ENCODE measurements at regions not wholly inside any gene's neighbourhood (a gene's known extent, or its start where the extent isn't known, plus 50 kb on each side); places are given as distances from the start of the nearest gene placed in this dataset.

DNA sequence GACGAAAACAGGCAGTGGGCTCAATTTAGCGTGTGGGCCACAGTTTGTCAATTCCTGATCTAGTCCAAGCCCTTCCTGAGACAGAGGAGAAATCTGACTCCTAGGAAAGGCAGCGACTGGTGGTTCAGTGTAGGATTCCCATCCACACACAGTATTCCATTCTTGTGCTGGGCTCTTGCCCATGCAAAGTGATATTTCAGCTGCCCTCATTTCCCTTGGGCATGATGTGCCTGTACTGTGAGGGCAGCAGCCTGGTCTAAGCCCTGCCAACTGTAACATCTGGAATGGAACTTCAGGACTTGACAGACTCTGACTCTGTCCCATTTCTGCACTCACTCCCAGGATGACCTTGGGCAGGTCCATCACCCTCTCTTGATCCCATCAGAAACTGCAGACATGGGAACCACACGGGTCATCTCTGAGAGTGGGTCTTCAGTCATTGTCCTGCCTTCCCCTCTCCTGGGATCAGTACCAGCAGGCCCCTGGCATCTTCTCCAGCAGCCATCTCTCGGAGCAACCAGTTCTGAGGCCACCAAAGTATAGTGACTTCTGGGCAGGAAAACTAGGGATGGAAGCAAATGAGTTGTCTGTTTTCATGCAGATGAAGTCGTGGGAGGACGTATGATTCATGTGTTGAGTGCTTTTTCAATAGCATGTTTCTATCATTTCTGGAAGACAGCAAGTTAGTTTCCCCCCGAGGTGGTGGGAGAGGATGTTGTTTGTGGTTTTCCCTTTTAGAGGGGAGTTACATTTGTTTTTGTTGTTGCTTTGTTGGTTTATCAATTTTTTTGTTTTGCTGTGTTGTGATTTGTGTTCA is 54.2 kb upstream of the BCL2L14 start:
- no peak for DNase-seq (ENCODE audit: low spot score)

DNA sequence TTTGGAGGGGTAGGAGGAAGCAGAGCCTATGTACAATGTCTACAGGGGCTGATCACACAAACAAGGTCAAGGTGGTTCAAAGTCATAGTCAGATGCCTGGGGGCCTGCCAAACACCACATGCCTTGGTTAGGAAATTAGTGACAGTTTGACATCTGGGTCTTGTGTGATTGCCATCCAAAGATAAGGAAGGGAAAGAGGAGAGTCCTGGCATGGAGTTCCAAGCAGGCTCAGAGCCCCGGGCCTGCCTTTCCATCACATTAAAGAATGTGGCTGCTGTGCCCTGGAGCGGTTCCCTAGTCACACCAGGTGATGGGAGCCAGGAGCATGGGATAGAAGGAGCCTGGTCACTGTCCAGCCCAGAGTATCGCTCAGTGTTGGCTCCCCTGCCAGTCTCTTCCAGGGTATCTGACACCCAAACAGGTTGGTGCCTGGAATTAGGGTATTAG is 53.6 kb upstream of the BCL2L14 start:
- DNase-seq (ENCODE audit: low spot score), result no peak

DNA sequence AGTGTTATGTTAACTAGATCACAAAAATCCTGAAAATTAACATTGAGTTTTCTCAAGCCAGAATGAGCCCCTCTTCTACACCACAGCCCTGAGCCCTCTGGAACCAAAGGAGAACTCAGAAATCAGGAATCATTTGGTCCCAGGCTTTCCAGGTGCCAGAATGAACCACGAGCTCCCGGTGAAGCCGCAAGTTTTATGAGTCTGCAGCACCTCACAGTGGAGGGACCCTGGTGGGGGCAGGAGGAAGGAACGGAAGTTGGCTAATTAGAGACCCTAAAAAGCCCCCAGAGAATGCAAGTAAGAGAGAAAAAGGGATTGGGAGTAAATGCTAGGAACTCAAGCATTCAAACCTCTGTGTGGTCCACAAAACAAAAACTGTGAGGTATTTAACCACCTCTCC is 52.9 kb upstream of the BCL2L14 start:
- no peak for DNase-seq (ENCODE audit: low spot score)

DNA sequence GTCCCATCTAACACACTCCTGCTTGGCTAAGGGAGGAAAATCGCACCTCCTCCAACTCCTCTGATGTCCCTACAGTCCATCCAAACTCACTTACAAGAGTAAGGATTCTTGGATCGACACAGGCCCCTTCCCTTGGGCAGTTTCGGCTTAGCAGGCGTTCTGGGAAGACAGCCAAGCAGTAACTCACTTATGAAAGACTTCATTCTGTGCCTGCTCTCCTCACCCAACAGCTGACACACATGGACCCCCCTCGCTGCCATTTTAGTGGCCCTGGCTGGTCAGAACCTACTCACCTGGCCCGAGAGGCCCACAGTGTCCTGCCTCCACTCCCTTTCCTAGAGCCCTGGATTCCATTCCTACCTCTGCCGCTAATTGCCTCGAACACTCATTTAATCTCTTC is 52.3 kb upstream of the BCL2L14 start:
- DNase-seq (ENCODE audit: low spot score), result no peak

DNA sequence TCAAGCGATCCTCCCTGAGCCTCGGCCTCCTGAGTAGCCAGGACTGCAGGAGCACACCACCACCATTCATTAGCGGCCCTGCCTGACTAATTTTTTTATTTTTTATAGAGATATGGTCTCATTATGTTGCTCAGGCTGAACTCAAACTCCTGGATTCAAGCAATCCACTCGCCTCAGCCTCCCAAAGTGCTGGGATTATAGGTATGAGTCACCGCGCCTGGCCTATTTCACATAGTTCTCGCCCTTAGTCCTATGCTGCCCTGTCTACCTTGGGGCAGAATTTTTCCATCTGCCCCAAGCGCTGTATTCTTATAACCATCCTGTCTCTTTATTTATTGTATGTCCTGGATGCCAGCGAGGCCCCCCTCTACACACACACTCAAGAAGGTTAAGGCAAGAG is 50.9 kb upstream of the BCL2L14 start:
- no peak for DNase-seq (ENCODE audit: low spot score)

DNA sequence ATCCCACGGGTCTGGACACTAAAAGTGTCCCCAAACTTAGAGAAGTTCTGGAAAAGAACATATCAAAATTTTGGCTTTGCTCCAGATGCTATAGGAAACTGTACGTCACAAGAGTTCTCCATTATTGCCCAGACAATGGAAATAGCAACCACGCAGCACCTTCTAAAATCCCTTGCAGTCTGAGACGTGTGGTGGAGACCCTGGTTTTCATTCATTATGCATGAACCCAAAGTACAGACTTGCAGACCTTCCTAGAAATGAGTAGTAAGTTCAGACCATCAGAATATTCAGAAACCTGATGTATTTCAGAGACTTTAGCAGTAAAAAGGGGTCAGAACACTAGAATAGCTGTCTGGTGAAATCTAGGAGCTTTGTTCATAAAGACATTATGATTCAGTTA is 50.0 kb upstream of the BCL2L14 start:
- DNase-seq (ENCODE audit: low spot score), result no peak
